Mammary epithelial cell (primary cell): ENCODE measurements at regions not wholly inside any gene's neighbourhood (a gene's known extent, or its start where the extent isn't known, plus 50 kb on each side); places are given as distances from the start of the nearest gene placed in this dataset.

Experiments used
- EZH2 ChIP-seq: IDR thresholded peaks from 2 replicates; pipeline ENCODE4 v1.6.1; 2012; ENCODE audit warnings: low read length, inconsistent platforms, borderline replicate concordance
- TF ChIP-seq, protein P1 (sequence below), 2 donors: IDR thresholded peaks in 1 of 2; conservative IDR thresholded peaks in 1 of 2; 2 replicates each; pipeline ENCODE4 v1.5.1; 2011 to 2012; ENCODE audit warnings: inconsistent platforms in 2 of 2, low read length in 2 of 2, mild to moderate bottlenecking in 2 of 2, control low read depth in 1 of 2, low read depth in 1 of 2; ENCODE audit not compliant: insufficient read depth in 1 of 2; ENCODE audit errors: extremely low read depth in 1 of 2

DNA sequence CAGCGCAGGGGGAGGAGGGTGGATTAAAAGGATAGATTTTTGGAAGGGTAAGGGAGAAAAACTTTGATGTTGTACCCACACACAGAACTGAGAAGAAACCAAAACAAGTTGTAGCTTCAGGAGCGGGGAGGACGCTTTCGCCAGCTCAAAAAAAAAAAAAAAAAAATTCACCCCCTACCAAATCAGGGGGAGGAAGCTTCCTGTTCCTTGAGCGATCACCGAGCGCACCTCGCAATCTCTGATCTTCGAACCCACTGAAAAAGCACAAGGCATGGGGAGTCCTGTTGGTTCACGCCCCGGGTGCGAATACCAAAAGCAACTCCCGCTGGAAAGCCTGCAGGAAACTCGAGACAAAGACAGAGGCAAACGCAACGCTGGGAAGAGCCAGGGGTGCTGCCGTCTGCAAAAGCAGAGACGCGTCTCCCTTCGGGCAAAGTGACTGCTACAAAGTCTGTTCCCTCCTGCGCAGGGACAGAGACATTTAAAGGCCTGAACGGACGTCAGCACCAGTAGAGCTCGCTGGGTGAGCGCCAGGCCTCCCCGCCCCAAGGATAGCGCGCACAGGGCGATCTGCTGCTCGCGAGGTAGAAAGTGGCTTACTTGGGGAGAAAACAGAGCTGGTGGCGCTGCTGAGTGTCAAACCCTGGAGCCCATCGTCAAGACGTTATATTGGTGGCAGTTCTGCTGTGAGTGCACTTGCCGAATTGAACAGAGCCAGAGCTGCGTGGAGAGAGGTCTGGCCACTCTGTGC lies 190.4 kb downstream of the USP22 start:
- TF ChIP-seq, protein P1, sequence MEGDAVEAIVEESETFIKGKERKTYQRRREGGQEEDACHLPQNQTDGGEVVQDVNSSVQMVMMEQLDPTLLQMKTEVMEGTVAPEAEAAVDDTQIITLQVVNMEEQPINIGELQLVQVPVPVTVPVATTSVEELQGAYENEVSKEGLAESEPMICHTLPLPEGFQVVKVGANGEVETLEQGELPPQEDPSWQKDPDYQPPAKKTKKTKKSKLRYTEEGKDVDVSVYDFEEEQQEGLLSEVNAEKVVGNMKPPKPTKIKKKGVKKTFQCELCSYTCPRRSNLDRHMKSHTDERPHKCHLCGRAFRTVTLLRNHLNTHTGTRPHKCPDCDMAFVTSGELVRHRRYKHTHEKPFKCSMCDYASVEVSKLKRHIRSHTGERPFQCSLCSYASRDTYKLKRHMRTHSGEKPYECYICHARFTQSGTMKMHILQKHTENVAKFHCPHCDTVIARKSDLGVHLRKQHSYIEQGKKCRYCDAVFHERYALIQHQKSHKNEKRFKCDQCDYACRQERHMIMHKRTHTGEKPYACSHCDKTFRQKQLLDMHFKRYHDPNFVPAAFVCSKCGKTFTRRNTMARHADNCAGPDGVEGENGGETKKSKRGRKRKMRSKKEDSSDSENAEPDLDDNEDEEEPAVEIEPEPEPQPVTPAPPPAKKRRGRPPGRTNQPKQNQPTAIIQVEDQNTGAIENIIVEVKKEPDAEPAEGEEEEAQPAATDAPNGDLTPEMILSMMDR (conservative IDR thresholded peaks at IDR 0.05 in 1 of 2, IDR thresholded peaks at IDR 0.05 in 1 of 2; ENCODE audit: extremely low read depth in 1 of 2, insufficient read depth in 1 of 2, low read depth in 1 of 2, low read length in 2 of 2) = no peak
- TF ChIP-seq EZH2 = no peak
